SK-N-SH treated with all-trans-retinoic acid at 6 μM for 48 hours (cell line): ENCODE measurements at regions not wholly inside any gene's neighbourhood (a gene's known extent, or its start where the extent isn't known, plus 50 kb on each side); places are given as distances from the start of the nearest gene placed in this dataset.

Experiments used
- BACH2 ChIP-seq: fragments of 250-450 bp; sonication (Bioruptor Pico); IDR thresholded peaks from 2 replicates; pipeline ENCODE4 v1.9.0; 2021; ENCODE audit warnings: mild to moderate bottlenecking, borderline replicate concordance
- OSR1 ChIP-seq: fragments of 250-450 bp; sonication (Bioruptor Pico); IDR thresholded peaks from 2 replicates; pipeline ENCODE4 v1.8.0; 2022; ENCODE audit warnings: moderate library complexity, mild to moderate bottlenecking, inconsistent platforms
- PATZ1 ChIP-seq: fragments of 250-450 bp; sonication (Bioruptor Pico); IDR thresholded peaks from 2 replicates; pipeline ENCODE4 v1.8.0; 2020; ENCODE audit warnings: mild to moderate bottlenecking, moderate library complexity, borderline replicate concordance
- SNAI2 ChIP-seq: fragments of 250-450 bp; sonication (Bioruptor Pico); IDR thresholded peaks from 2 replicates; pipeline ENCODE4 v1.5.0; 2020; ENCODE audit warnings: mild to moderate bottlenecking, moderate library complexity
- ZFP3 ChIP-seq: fragments of 250-450 bp; sonication (Bioruptor Pico); IDR thresholded peaks from 2 replicates; pipeline ENCODE4 v1.5.0; 2020; ENCODE audit warnings: mild to moderate bottlenecking, moderate library complexity
- ZNF565 ChIP-seq: fragments of 450-650 bp; formaldehyde crosslinking; conservative IDR thresholded peaks from 2 replicates; pipeline ENCODE4 v1.5.0; 2020; ENCODE audit warnings: low read depth, mild to moderate bottlenecking, moderate library complexity
- ZNF8 ChIP-seq: fragments of 450-650 bp; formaldehyde crosslinking; IDR thresholded peaks from 2 replicates; pipeline ENCODE4 v1.5.0; 2020; ENCODE audit warnings: mild to moderate bottlenecking, moderate library complexity

- TF ChIP-seq SNAI2 (CRISPR knock-in tag) = no peak
- TF ChIP-seq PATZ1 (CRISPR knock-in tag) = no peak
- TF ChIP-seq ZNF565 (CRISPR knock-in tag) = no peak
- TF ChIP-seq ZFP3 (CRISPR knock-in tag) = no peak
- no peak for TF ChIP-seq BACH2 (CRISPR knock-in tag)
- TF ChIP-seq ZNF8 (CRISPR knock-in tag) = no peak
- TF ChIP-seq OSR1 = no peak
Observed at GRCh38 chr7:155213955-155214740, 83.5 kb upstream of the INSIG1 start.
